GM12875 (cell line): ENCODE measurements at regions not wholly inside any gene's neighbourhood (a gene's known extent, or its start where the extent isn't known, plus 50 kb on each side); places are given as distances from the start of the nearest gene placed in this dataset.

Experiments
- H3K4me3 ChIP-seq: one replicate; pipeline ENCODE4 v1.5.1; 2011; ENCODE audit warnings: low read depth, low read length, control low read depth
- CTCF ChIP-seq: IDR thresholded peaks from 2 replicates; pipeline ENCODE4 v1.5.1; 2011; ENCODE audit warnings: low read depth, mild to moderate bottlenecking, control low read depth, inconsistent platforms, low read length, moderate library complexity, borderline replicate concordance; ENCODE audit not compliant: insufficient read depth

DNA sequence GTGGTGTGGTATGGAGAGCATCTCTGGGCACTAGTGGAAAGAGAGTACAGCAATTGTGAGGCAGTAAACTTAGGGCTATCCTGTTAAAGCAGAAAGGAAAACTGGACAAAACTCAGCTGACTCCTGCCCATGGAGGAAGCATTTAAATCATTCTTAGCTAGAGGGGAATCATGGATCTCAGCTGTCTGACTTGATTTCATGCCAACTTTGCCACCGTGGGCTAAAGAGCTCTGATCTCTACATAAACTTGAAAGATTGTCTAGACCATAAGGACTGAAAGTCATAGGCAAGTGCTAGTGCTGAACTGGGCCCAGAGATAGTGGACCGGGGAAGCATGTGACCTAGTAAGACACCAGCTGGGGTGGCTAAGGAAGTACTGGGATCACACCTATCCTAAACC is 651.8 kb downstream of the COL12A1 start:
- TF ChIP-seq CTCF = no peak
- no peak overlapping the region for H3K4me3 ChIP-seq

- H3K4me3 ChIP-seq = no peak overlapping the region
- no peak for TF ChIP-seq CTCF
These were observed 654.0 kb downstream of the COL12A1 start for GRCh38 chr6:74551896-74552295.

GRCh38 chr6:74550821-74551220 is 655.0 kb downstream of the COL12A1 start:
- H3K4me3 ChIP-seq = no peak overlapping the region
- TF ChIP-seq CTCF = no peak

- no peak for TF ChIP-seq CTCF
- H3K4me3 ChIP-seq = no peak overlapping the region
These were observed 656.1 kb downstream of the COL12A1 start for GRCh38 chr6:74549746-74550145.

DNA sequence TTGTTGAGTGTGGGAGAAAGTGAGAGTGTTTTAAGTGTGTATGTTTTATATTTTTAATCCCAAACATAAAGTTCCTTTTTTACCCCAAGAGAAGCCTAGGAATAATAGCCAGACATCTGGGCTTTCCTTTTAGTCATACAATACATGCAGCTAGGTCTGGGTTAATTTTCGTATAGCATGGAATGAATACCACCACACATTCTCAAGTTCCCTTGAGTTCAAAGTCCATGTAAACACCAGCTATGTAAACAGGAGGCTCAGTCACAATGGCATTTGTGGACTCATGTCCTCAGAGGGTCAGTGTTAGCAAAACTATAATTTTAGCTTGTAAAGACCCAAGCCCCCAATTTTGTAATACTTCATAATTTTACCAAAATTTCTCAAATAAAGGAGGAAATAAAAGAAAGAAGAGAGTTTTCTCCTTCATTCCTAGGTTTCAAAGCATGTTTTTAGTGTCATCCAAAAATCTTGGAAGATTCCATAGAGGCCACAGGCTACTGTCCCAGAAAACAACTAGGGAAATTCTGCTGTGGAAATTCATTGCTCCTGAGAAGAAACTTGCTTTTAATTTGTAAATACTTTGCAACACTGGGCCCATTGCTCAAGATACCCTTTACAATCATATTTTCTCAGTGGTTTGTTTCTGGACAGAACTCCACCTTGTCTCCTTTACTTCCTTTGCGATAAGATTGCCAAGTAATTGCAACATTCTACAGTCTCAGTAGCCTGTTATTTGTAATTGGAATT is 671.2 kb downstream of the COL12A1 start:
- H3K4me3 ChIP-seq = no peak overlapping the region
- TF ChIP-seq CTCF = no peak

DNA sequence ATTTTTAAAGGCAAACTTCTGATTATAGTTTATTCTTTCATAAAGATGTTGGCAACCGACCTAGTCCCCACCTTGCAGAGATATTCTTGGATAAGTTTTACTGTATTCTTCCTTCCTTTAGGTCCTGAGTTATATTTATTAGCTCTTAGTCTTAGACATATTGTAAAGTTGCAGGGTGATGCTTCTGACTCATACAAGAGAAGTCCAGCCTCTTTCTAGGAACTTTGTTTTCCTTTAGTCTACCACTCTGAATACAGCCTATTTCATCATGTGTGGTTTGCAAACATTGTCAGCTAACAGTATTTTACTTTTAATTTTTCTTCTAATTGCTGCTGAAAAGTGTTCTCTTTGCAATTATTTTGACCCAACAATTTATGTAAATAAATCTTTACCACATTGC is 686.7 kb downstream of the COL12A1 start:
- no peak for TF ChIP-seq CTCF
- H3K4me3 ChIP-seq = no peak overlapping the region

- no peak overlapping the region for H3K4me3 ChIP-seq
- TF ChIP-seq CTCF = no peak
These were observed 687.8 kb downstream of the COL12A1 start for GRCh38 chr6:74518035-74518434.
